K562 (cell line): ENCODE measurements at regions not wholly inside any gene's neighbourhood (a gene's known extent, or its start where the extent isn't known, plus 50 kb on each side); places are given as distances from the start of the nearest gene placed in this dataset.
"Not testable (repeated sequence)": the region's sequence is repeated elsewhere in the genome, so short reads cannot be mapped to it uniquely, and the experiment has no call there.

ENCODE experiments used
- ATAC-seq: fragments of 200-7000 bp; cut with Tn5 transposase; 3 replicates; pipeline ENCODE4 v1.9.1; 2020; ENCODE audit warnings: moderate library complexity
- BruUV-seq: library from RNA; stranded (reverse); fragments of 400-500 nt; replicated peaks from 2 replicates; lab custom pipeline; 2021; lab: Mats Ljungman, UMichigan
- CTCF ChIA-PET: fragments of 300-600 bp; formaldehyde crosslinking; extraction: SDS; loops from one replicate; lab custom pipeline; 2021; ENCODE audit warnings: low intra/inter-chr PET ratio; lab: Yijun Ruan, JAX
- POLR2A ChIA-PET: fragments of 300-600, 350-650 bp; sonication (Branson Sonifier 250); formaldehyde crosslinking; extraction: SDS; loops from one replicate; lab custom pipeline; 2021; ENCODE audit warnings: antibody characterized with exemption, inconsistent platforms; lab: Yijun Ruan, JAX
- DNase-seq, 4 experiments: peaks; one replicate each; pipeline versions ENCODE4 v3.0.0 to v3.0.0-alpha.2; 2011 to 2018; ENCODE audit warnings: low spot score in 3 of 4, mixed read lengths in 3 of 4; ENCODE audit errors: extremely low read depth in 1 of 4
- FAIRE-seq: peaks from 2 replicates; lab custom pipeline; 2011; peaks lifted over from hg19 to GRCh38; lab: Jason Lieb, UNC
- H2AFZ ChIP-seq: 2 replicates; pipeline ENCODE4 v1.6.0; 2011; ENCODE audit warnings: low read depth, low read length, control low read depth, inconsistent platforms
- H3K27ac ChIP-seq: fragments of 200-600 bp; 3 replicates; pipeline ENCODE4 v1.8.0; 2011; ENCODE audit warnings: low read depth, mild to moderate bottlenecking, control low read depth, inconsistent platforms, low read length, moderate library complexity, mixed read lengths; ENCODE audit errors: extremely low read depth
- H3K27me3 ChIP-seq, 2 experiments: fragments of 300-600 bp in 1 of 2; 2 replicates in 1 of 2; 3 replicates in 1 of 2; pipeline versions ENCODE4 v1.6.0 to v1.8.0; 2011; ENCODE audit warnings: inconsistent platforms in 2 of 2, low read length in 2 of 2, mild to moderate bottlenecking in 1 of 2, mixed read lengths in 1 of 2, moderate library complexity in 1 of 2; ENCODE audit not compliant: control insufficient read depth in 2 of 2, insufficient read depth in 2 of 2
- H3K36me3 ChIP-seq: fragments of 300-600 bp; 3 replicates; pipeline ENCODE4 v1.8.0; 2011; ENCODE audit warnings: mild to moderate bottlenecking, low read length, inconsistent platforms; ENCODE audit not compliant: control insufficient read depth, insufficient read depth
- H3K4me1 ChIP-seq, 2 experiments: fragments of 200-600 bp in 1 of 2; replicated peaks in 1 of 2; 2 replicates in 1 of 2; 3 replicates in 1 of 2; pipeline versions ENCODE4 v1.5.1 to v1.8.0; 2011; ENCODE audit warnings: inconsistent platforms in 2 of 2, low read length in 2 of 2, mild to moderate bottlenecking in 1 of 2, mixed read lengths in 1 of 2, moderate library complexity in 1 of 2; ENCODE audit not compliant: control insufficient read depth in 2 of 2, insufficient read depth in 2 of 2
- H3K4me2 ChIP-seq: 2 replicates; pipeline ENCODE4 v1.6.1; 2011; ENCODE audit warnings: low read length, control low read depth, inconsistent platforms, mixed read lengths; ENCODE audit not compliant: insufficient read depth
- H3K4me3 ChIP-seq: fragments of 200-600 bp; sonication (generic), shearing (Covaris generic); 2 replicates; pipeline ENCODE4 v1.5.1; 2016; ENCODE audit warnings: control low read depth, inconsistent platforms
- H3K79me2 ChIP-seq: fragments of 200-600 bp; 3 replicates; pipeline ENCODE4 v1.8.0; 2011; ENCODE audit warnings: low read length, inconsistent platforms; ENCODE audit not compliant: control insufficient read depth, insufficient read depth
- H3K9ac ChIP-seq, 2 experiments: 2 replicates each; pipeline versions ENCODE4 v1.6.0 to v1.6.1; 2011; ENCODE audit warnings: low read depth in 2 of 2, low read length in 2 of 2, control low read depth in 1 of 2, inconsistent platforms in 1 of 2, mild to moderate bottlenecking in 1 of 2, mixed read lengths in 1 of 2; ENCODE audit not compliant: insufficient read depth in 1 of 2
- H3K9me1 ChIP-seq: one replicate; pipeline ENCODE4 v1.6.0; 2011; ENCODE audit warnings: inconsistent platforms, mild to moderate bottlenecking, low read length, moderate library complexity; ENCODE audit not compliant: control insufficient read depth, insufficient read depth
- H3K9me3 ChIP-seq: replicated peaks from 2 replicates; pipeline ENCODE4 v1.5.1; 2011; ENCODE audit warnings: low read depth, low read length, inconsistent platforms; ENCODE audit not compliant: control insufficient read depth, insufficient read depth
- H4K20me1 ChIP-seq: replicated peaks from 2 replicates; pipeline ENCODE4 v1.6.1; 2011; ENCODE audit warnings: low read length, inconsistent platforms, mixed read lengths; ENCODE audit not compliant: control insufficient read depth, insufficient read depth
- CC2D1A ChIP-seq: fragments of 450-650 bp; IDR thresholded peaks from 2 replicates; pipeline ENCODE4 v1.6.1; 2017; ENCODE audit warnings: mild to moderate bottlenecking
- CREM ChIP-seq: IDR thresholded peaks from 2 replicates; pipeline ENCODE4 v1.6.1; 2014; ENCODE audit warnings: antibody characterized with exemption, low read depth
- MYBL2 ChIP-seq, 2 experiments: fragments of 450-650 bp in 1 of 2; sonication (generic) in 1 of 2; formaldehyde crosslinking in 1 of 2; IDR thresholded peaks; 2 replicates each; pipeline versions ENCODE4 v1.6.1 to v1.8.1; 2017 to 2022; ENCODE audit warnings: borderline replicate concordance in 1 of 2, inconsistent platforms in 1 of 2, low read depth in 1 of 2, mild to moderate bottlenecking in 1 of 2, missing genetic modification reagents in 1 of 2, moderate library complexity in 1 of 2
- NFE2 ChIP-seq: IDR thresholded peaks from 2 replicates; pipeline ENCODE4 v1.6.1; 2014; ENCODE audit warnings: antibody characterized with exemption, low read depth
- TRIM24 ChIP-seq, 2 experiments: fragments of 450-650 bp; IDR thresholded peaks; 2 replicates each; pipeline ENCODE4 v1.6.1; 2016
- WGBS: fragments of 100-300 bp; shearing (Covaris generic); methylation state at CpG from one replicate; pipeline ENCODE4 v1.1.6; 2016; ENCODE audit warnings: low coverage, mixed read lengths; ENCODE audit not compliant: insufficient coverage; ENCODE audit errors: missing lambda C conversion rate; 5-methylcytosine and 5-hydroxymethylcytosine counted together
- in situ Hi-C: fragments of 300-500 bp; cut with MboI; formaldehyde crosslinking; loops from 4 replicates; pipeline ENCODE4 v1.15.0; 2018; ENCODE audit warnings: inconsistent platforms, mixed read lengths
- intact Hi-C: fragments of 100-400 bp; cut with micrococcal nuclease; formaldehyde crosslinking; loops from 2 replicates; pipeline ENCODE4 v1.14.2; 2022
- TF ChIP-seq, protein P1 (sequence below), 2 experiments: fragments of 450-650 bp in 1 of 2; sonication (generic) in 1 of 2; formaldehyde crosslinking in 1 of 2; IDR thresholded peaks in 1 of 2; conservative IDR thresholded peaks in 1 of 2; 2 replicates each; pipeline versions ENCODE4 v1.6.1 to v1.8.1; 2016 to 2023; ENCODE audit warnings: mild to moderate bottlenecking in 2 of 2, moderate library complexity in 2 of 2, inconsistent platforms in 1 of 2, missing genetic modification reagents in 1 of 2
- TF ChIP-seq, protein P2 (sequence below): fragments of 450-650 bp; IDR thresholded peaks from 2 replicates; pipeline ENCODE4 v1.6.1; 2016

DNA sequence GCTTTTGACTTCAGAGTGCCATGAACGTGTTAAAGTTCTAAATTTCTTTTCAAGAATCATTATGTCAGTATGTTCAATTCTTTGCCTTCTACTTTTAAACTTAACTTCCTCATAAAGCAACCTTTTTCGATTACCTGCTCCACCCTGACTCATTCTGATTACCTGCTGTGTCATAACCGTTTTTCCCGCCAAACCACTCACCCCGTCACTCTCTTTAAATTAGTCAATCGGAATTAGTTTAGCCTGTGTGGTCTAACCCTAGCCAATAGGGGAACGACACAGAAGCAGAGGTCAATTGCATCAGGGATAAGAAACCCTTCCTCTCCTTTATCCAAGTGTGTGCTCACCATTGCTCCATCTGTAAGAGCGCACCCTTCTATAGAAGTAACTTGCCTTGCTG lies 482.7 kb downstream of the CD83 start:
- H3K79me2 ChIP-seq; H2AFZ ChIP-seq; POLR2A ChIA-PET; H3K9me3 ChIP-seq; in situ Hi-C loops; H4K20me1 ChIP-seq; H3K4me1 ChIP-seq; H3K27me3 ChIP-seq; FAIRE-seq; intact Hi-C loops; H3K9me1 ChIP-seq; H3K27ac ChIP-seq; H3K36me3 ChIP-seq; CTCF ChIA-PET; H3K9ac ChIP-seq; ATAC-seq; H3K4me2 ChIP-seq; BruUV-seq; H3K4me3 ChIP-seq; DNase-seq; TF ChIP-seq MYBL2 (CRISPR knock-in tag; IDR thresholded peaks at IDR 0.05; ENCODE audit: borderline replicate concordance): not testable (repeated sequence)
- TF ChIP-seq MYBL2 (IDR thresholded peaks at IDR 0.05; ENCODE audit: low read depth) (peak; percentile 71), NFE2 (peak; percentile 25; the same call in 1 of the 2 replicates), CREM (0 out of 2 replicates have a peak, but pooled peaks have one; percentile 18), TRIM24 (IDR thresholded peaks at IDR 0.05) (peak; percentile 37 to 52; a peak in 2 of 4 replicates), CC2D1A (peak; percentile 27; the same call in 1 of the 2 replicates)
- TF ChIP-seq, protein P1, sequence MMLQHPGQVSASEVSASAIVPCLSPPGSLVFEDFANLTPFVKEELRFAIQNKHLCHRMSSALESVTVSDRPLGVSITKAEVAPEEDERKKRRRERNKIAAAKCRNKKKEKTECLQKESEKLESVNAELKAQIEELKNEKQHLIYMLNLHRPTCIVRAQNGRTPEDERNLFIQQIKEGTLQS (IDR thresholded peaks at IDR 0.05): 0 out of 2 replicates have a peak, but pooled peaks have one; percentile 7
- TF ChIP-seq, protein P1 (CRISPR knock-in tag; conservative IDR thresholded peaks at IDR 0.05): not testable (repeated sequence)
- TF ChIP-seq, protein P2, sequence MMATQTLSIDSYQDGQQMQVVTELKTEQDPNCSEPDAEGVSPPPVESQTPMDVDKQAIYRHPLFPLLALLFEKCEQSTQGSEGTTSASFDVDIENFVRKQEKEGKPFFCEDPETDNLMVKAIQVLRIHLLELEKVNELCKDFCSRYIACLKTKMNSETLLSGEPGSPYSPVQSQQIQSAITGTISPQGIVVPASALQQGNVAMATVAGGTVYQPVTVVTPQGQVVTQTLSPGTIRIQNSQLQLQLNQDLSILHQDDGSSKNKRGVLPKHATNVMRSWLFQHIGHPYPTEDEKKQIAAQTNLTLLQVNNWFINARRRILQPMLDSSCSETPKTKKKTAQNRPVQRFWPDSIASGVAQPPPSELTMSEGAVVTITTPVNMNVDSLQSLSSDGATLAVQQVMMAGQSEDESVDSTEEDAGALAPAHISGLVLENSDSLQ: peak; percentile 40; the same call in 1 of the 2 replicates
- 49% methylated on average over 8 of the region's 8 CpGs for WGBS
